GM18870 (cell line): ENCODE measurements at regions not wholly inside any gene's neighbourhood (a gene's known extent, or its start where the extent isn't known, plus 50 kb on each side); places are given as distances from the start of the nearest gene placed in this dataset.
"Not testable (repeated sequence)": the region's sequence is repeated elsewhere in the genome, so short reads cannot be mapped to it uniquely, and the experiment has no call there.

Source experiments
- ATAC-seq: cut with Tn5 transposase; IDR thresholded peaks from one replicate; pipeline ENCODE4 v1.9.1; 2021; ENCODE audit warnings: moderate library complexity; ENCODE audit not compliant: unreplicated experiment

- no peak for ATAC-seq
These were observed 576.2 kb upstream of the SMIM31 start for GRCh38 chr4:164177753-164178152.

DNA sequence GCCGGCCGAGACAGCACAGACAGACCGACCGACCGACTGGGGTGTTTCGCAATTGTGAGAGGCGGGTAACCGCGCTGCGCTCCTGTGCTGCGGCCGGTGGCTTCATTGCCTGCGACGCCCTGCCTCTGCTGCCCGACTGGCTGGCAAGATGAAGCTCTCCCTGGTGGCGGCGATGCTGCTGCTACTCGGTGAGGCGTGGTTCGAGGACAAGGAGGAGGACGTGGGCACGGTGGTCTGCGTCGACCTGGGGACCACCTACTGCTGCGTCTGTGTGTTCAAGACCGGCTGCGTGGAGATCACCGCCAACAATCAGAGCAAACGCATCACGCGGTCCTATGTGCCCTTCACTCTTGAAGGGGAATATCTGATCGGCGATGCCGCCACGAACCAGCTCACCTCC, 565.7 kb upstream of the SMIM31 start:
- no peak for ATAC-seq

DNA sequence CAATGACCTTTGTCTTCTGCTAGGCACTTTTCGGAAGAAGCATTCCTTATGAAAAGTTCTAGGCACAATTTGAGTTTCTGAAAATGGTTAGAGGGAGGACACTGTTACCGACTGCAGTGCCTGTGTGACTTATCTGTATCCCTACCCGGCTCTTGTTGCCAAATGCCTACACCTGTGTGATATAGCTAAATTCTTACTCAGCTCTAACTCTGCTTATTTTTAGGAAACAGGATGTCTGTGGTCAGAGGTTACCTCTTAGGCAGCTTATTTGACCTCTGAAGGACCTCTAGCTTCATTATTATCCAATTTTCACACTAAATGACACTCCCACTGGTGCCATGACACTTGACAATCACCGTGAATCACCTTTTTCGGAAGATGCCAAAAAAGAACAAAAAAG, 561.1 kb upstream of the SMIM31 start:
- ATAC-seq, result no peak

DNA sequence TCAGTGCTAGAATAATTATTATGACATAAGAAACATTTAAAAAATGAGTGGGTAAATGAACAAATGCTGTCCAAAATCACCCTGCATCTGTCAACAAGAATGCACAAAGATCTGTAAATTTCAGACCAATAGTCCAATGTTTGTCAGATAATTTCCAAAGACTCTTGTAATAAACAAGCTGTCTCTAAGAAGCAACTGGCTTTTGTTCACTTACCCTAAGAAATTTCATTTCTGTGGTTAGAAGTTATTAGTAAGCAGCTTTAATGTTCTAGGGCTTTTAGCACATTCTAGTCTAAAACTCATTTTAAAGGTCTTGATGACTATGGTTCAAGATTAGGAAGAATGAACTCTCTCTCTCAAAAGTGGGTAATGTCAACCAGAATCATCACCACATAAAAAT, 560.3 kb upstream of the SMIM31 start:
- no peak for ATAC-seq

- no peak for ATAC-seq
These were observed 556.4 kb upstream of the SMIM31 start for GRCh38 chr4:164197556-164197955.

- no peak for ATAC-seq
These were observed 550.5 kb upstream of the SMIM31 start for GRCh38 chr4:164203476-164203875.

- ATAC-seq, result no peak
These were observed 549.5 kb upstream of the SMIM31 start for GRCh38 chr4:164204434-164204833.

DNA sequence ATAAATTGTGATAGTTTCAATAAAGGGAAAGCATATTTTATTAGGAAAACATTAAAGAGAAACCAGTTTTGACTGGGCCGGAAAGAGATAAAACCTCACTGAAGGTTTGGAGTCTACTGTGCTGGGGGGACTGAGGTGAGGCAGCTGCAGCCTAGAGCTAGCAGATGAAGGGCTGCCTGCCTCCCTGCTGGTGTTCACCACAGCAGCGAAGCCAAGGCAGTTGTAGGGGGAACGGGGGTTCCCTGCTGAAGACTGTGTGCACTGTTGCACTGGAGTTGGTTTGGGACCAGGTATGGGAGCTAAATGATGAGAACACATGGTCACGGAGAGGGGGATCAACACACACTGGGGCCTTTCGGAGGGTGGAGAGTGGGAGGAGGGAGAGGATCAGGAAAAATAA, 546.5 kb upstream of the SMIM31 start:
- no peak for ATAC-seq

DNA sequence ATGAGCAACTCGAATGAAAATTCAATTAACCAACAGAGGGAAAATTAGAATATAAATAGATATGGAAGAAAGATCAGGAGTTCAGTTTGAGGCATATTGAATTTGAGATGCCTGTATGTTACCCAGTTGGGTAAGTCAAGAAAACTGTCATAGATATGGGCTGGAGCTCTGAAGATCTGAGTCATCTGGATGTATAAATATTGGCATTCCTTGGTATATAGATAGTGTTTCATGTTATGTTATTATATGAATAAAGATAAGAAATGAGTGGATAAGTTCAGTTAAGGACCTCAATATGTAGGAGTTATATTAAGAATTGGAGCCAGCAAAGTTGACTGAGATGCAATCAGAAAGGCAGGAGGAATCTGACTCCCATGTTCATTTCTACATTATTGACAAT, 543.6 kb upstream of the SMIM31 start:
- no peak for ATAC-seq

DNA sequence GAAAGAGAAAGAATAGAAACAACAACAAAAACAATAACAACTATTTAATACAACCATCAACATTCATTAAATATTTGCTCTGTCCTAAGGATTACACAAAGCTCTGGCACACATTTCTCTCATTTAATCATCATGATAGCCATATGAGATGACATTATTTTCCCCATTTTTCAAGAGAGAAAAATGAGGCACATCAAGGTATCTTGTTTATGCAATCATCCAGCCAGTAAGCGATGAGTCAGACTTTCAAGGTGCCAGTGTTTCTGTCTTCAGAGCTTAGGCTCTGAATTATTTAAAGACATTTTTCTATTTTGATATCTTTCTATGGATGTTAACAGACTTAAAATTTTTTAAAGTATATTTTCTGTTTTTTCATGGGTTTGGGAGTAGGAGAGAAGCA, 541.8 kb upstream of the SMIM31 start:
- ATAC-seq, result no peak

DNA sequence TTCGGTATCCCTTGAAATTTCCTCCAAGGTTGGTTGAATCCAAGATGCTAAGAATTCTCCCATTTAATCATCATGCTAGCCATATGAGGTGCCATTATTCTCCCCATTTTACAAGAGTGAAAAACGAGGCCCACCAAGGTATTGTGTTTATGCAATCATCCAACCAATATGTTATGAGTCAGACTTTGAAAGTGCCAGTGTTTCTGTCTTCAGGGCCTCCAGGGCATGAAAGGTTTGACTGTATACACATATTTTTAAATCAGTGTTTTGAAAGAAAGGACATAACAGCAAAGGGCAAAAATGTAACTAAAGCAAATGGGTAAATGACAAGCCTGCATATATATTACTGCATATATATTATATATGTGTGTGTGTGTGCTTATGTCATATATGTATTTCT, 541.2 kb upstream of the SMIM31 start:
- no peak for ATAC-seq

DNA sequence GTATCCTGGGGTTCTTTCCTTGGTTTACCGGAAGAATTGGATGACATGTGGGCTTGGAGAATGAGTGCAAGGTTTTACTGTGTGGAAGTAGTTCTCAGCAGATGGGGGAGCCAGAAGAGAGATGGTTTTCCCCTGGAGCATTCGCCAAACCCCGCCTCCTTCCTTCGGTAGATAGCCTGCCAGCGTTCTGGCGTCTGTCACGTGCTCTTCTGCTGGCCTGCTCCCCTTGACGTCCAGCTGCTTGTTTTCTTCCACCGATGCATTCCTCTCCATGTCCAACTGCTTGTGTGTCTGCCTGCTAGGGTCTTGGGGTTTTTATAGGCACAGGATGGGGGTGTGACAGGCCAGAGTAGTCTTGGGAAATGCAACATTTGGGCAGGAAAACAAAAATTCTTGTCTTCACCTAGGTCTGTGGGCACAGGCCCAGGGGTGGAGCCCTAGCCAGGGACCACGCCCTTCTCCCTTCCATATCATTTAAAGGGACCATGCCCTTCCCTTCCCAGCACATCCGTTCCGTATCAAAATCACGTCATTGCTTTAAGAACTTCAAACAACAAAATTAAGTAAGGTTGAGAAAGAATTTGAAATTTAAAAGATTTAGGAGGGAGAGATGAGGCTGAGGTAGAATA, 538.7 kb upstream of the SMIM31 start:
- ATAC-seq, result no peak

DNA sequence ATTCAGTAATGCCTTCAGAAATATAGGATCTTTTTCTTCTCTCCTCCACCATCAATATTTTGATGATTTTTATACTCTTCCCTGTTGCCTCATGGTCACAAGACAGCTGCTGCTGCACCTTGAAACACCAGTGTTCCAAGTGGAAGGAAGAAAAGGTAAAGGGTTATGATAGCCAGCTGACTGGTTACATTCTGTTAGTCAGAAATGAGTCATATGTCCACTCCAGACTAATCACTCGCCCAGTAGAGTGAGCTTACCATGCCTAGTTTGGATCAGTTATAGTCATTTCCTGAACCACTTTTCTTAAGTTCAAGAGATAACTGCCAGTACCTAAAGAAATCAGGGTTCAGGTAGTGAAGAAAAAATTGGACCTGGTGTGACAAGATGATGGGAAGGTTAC, 532.3 kb upstream of the SMIM31 start:
- ATAC-seq, result no peak

DNA sequence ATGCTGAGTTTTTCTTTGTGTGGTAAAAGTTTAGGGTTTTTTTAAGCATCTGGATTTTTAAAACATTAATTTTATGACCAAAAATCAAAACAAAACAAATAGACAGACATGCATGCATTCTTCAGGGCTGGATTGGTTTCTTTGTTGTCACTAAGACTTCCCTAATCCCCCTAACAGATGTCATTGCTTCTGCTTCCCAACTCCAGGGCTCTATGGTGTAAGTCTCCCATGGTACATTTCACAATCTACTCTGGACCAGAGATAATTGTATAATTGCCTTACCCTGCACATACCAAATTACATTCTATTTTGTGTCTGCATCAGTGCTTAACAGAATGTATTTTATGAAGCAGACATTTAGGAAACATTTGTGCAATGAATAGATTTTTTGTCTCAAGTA, 529.1 kb upstream of the SMIM31 start:
- no peak for ATAC-seq

- ATAC-seq, result no peak
These were observed 524.7 kb upstream of the SMIM31 start for GRCh38 chr4:164229255-164229654.

- ATAC-seq, result no peak
These were observed 514.5 kb upstream of the SMIM31 start for GRCh38 chr4:164239433-164239832.

- no peak for ATAC-seq
These were observed 514.0 kb upstream of the SMIM31 start for GRCh38 chr4:164239976-164240375.

GRCh38 chr4:164251257-164251656, 502.7 kb upstream of the SMIM31 start:
- no peak for ATAC-seq

DNA sequence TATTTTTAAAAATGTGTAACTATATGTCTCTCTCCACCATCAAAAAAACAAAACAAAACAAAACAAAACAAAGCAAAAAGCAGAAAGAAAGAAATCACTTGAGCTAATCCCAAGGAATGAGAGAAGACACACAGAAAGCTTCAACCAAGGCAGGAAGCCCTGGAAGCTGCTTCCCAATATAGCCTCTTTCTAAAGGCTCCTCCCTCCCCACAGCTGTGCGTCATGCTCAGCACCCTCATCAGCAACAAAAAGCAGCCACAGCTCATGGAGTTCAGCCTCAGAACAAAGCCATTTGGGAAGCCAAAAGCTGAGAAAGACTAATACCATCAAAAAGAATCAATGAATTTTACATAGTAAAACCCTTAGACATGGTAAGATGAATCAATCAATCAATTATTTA, 501.6 kb upstream of the SMIM31 start:
- ATAC-seq, result no peak

DNA sequence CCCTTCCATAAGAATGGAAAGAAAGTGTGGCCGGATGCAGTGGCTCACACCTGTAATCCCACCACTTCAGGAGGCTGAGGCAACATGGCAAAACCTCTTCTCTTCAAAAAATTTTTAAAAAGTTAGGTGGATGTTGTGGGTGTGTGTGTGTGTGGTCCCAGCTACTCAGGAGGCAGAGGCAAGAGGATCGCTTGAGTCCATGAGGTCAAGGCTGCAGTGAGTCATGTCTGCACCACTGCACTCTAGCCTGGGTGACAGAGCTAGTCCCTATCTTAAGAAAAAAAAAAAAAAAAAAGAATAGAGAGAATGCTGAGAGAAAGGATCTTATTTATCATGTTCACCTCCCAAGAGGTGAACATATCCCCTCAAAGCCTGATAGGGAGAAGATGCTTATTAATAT, 492.1 kb upstream of the SMIM31 start:
- no peak for ATAC-seq

DNA sequence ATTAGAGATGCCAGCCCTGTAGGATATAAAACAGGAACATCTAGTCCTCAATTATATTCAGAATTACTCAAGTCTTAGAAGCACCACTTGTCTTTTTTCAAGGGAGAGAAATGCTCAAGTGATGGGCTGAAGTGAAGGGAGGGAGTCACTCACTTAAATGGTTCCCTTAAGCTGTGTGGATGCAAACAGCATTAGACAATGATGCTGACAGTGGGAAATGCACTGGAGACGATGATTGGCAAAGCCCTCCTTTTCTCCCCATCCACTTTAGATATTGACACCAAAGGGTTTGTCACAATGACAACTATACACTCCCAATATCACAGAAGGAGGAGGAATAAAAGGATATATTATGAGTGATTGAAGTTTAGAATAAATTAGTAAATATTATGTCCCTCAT, 491.4 kb upstream of the SMIM31 start:
- not testable (repeated sequence) for ATAC-seq

GRCh38 chr4:164277414-164277813, 476.5 kb upstream of the SMIM31 start:
- ATAC-seq, result not testable (repeated sequence)

DNA sequence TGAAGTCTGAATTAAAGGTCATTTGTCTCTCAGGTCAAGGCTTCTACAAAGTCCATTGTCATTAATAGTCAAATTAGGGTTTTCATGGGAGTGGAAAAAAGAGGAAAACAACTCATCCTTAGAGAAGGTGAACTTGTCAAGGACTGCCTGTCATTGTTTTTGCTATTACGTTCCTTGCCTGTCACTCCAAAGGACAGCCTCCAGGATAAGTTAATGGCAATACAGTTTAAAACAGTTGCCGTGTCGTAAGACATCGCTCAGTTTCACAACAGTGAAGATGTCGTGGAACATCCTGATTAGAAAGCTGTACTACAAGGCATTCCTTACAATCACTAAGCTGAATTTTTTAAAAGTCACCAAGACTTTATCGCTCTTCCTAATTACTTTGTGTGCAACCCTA, 466.8 kb upstream of the SMIM31 start:
- ATAC-seq, result no peak

GRCh38 chr4:164288578-164288977, 465.4 kb upstream of the SMIM31 start:
- ATAC-seq, result no peak
